ENCODE measurements at regions not wholly inside any gene's neighbourhood (a gene's known extent, or its start where the extent isn't known, plus 50 kb on each side); places are given as distances from the start of the nearest gene placed in this dataset.

- Histone ChIP-seq H3K4me1 (ENCODE audit: control insufficient read depth, insufficient read depth, low read length) (no peaks in the 10 kb centered on the region), H3K36me3 (ENCODE audit: control insufficient read depth in 2 of 2, insufficient read depth in 2 of 2, low read length in 1 of 2) (no peaks in the 10 kb centered on the region), H3K9ac (ENCODE audit: control insufficient read depth, insufficient read depth, low read length) (no peak overlapping the region), H3K4me3 (no peak overlapping the region), H4K20me1 (ENCODE audit: control insufficient read depth, insufficient read depth) (no peaks in the 10 kb centered on the region), H3K27me3 (replicated peaks in 1 of 2; ENCODE audit: control insufficient read depth in 2 of 2, insufficient read depth in 2 of 2, low read length in 1 of 2) (no peaks in the 10 kb centered on the region), H3K9me3 (replicated peaks; ENCODE audit: control insufficient read depth, insufficient read depth, low read length) (no peaks in the 10 kb centered on the region), H3K79me2 (ENCODE audit: control insufficient read depth, insufficient read depth, low read length) (no peaks in the 10 kb centered on the region), H2AFZ (ENCODE audit: control insufficient read depth, low read depth, low read length) (no peak overlapping the region), H3K4me2 (ENCODE audit: control insufficient read depth, insufficient read depth) (no peak overlapping the region), H3K27ac (ENCODE audit: control insufficient read depth, insufficient read depth) (no peak overlapping the region)
- 53% methylated on average over 2 of the region's 2 CpGs for WGBS (ENCODE audit: insufficient coverage, insufficient replicate concordance, low lambda C conversion rate, missing lambda C conversion rate)
- no peak for DNase-seq (ENCODE audit: low read depth, low spot score)
- in situ Hi-C loops (cut with MboI): no loop called here
- ATAC-seq: no peak
- intact Hi-C loops (cut with micrococcal nuclease; ENCODE audit: unreplicated experiment): no loop called here
- ChIA-PET POLR2A (no interaction called here), CTCF (no interaction called here), RAD21 (ENCODE audit: unreplicated experiment) (no interaction called here), SMC1A (ENCODE audit: uncharacterized antibody, unreplicated experiment) (no interaction called here)
- TF ChIP-seq CBX3 (IDR thresholded peaks at IDR 0.05; ENCODE audit: borderline replicate concordance, low read depth): no peak
- no peak for TF ChIP-seq STAT3 (IDR thresholded peaks at IDR 0.05; ENCODE audit: low read depth, low read length)
- no TSS peak for BruUV-seq (replicated peaks)
- no peak for FAIRE-seq
Measured at GRCh38 chrX:149069899-149070298, 435.2 kb downstream of the IDS start.

- ATAC-seq: no peak
- Histone ChIP-seq H4K20me1 (ENCODE audit: control insufficient read depth, insufficient read depth) (no peaks in the 10 kb centered on the region), H3K4me2 (ENCODE audit: control insufficient read depth, insufficient read depth) (no peak overlapping the region), H3K27me3 (replicated peaks in 1 of 2; ENCODE audit: control insufficient read depth in 2 of 2, insufficient read depth in 2 of 2, low read length in 1 of 2) (no peaks in the 10 kb centered on the region), H3K9ac (ENCODE audit: control insufficient read depth, insufficient read depth, low read length) (no peak overlapping the region), H3K27ac (ENCODE audit: control insufficient read depth, insufficient read depth) (no peak overlapping the region), H3K36me3 (ENCODE audit: control insufficient read depth in 2 of 2, insufficient read depth in 2 of 2, low read length in 1 of 2) (no peaks in the 10 kb centered on the region), H2AFZ (ENCODE audit: control insufficient read depth, low read depth, low read length) (no peak overlapping the region), H3K4me1 (ENCODE audit: control insufficient read depth, insufficient read depth, low read length) (no peaks in the 10 kb centered on the region), H3K9me3 (replicated peaks; ENCODE audit: control insufficient read depth, insufficient read depth, low read length) (no peaks in the 10 kb centered on the region), H3K79me2 (ENCODE audit: control insufficient read depth, insufficient read depth, low read length) (no peaks in the 10 kb centered on the region), H3K4me3 (no peak overlapping the region)
- 48% methylated on average over 2 of the region's 2 CpGs for WGBS (ENCODE audit: insufficient coverage, insufficient replicate concordance, low lambda C conversion rate, missing lambda C conversion rate)
- RAD21 ChIA-PET (ENCODE audit: unreplicated experiment): no interaction called here
- SMC1A ChIA-PET (ENCODE audit: uncharacterized antibody, unreplicated experiment): interaction anchor here (0.6 to 1.2 kb wide), 4 partner anchors 42 to 543 kb away, joined by 3 to 4 read pairs (median 3); no protein-coding TSS in a partner anchor
- in situ Hi-C loops (cut with MboI) (no loop called here), intact Hi-C loops (cut with micrococcal nuclease; ENCODE audit: unreplicated experiment) (no loop called here)
- POLR2A ChIA-PET: no interaction called here
- CTCF ChIA-PET: no interaction called here
- no peak for FAIRE-seq
- DNase-seq (ENCODE audit: low read depth, low spot score): no peak
- TF ChIP-seq CREM (IDR thresholded peaks at IDR 0.05; ENCODE audit: low read depth) (no peak), RELA (IDR thresholded peaks at IDR 0.05; ENCODE audit: borderline replicate concordance, partially characterized antibody) (no peak), IKZF2 (IDR thresholded peaks at IDR 0.05) (no peak), ELK1 (IDR thresholded peaks at IDR 0.05; ENCODE audit: low read depth, low read length) (no peak), LARP7 (IDR thresholded peaks at IDR 0.05) (no peak)
- no TSS peak for BruUV-seq (replicated peaks)
Measured at GRCh38 chrX:149060921-149061320, 444.2 kb downstream of the IDS start.

Data from GM12878 (cell line).